ENCODE measurements at regions not wholly inside any gene's neighbourhood (a gene's known extent, or its start where the extent isn't known, plus 50 kb on each side); places are given as distances from the start of the nearest gene placed in this dataset.
"Not testable (repeated sequence)": the region's sequence is repeated elsewhere in the genome, so short reads cannot be mapped to it uniquely, and the experiment has no call there.

DNA sequence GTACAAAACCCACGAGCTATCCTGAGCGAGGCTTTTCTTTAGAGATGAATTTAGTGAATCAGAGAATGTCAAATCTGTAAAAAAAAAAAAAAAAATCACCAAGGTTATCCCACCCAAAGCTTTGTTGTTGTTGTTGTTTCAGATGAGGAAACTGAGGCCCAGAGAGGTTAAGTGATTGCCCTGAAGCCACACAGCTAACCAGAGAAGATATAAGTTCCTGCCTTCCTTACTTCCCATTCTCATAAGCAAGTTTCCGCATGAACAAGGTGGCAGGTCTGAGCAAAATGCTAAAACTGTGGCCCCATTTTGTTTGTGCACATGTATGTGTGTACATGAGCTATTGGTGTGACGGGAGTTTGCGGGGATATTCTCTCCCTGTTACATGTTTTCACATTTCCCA is 352.1 kb upstream of the ZFHX3 start:
- ATAC-seq = no peak

DNA sequence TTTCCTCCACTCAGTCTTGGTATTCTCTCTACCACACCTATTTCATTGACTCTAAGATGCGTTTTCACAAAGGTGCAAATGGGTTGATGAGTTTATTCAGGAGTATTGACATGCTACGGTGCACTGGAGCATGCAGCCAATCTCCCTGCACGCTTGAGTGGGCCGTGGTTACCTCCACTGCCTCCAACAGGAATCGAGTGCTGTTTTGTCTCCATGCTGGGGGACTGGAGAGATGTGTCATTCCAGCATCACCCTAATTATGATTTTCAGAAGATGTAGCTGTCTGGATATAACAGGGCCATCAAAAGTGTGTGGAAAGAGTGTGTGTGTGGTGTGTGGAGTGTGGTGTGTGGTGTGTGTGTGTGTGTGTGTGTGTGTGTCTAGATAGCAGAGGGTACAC is 351.6 kb upstream of the ZFHX3 start:
- DNase-seq = no peak
- CTCF ChIA-PET = no interaction called here

More for the DNA sequence above, 352.1 kb upstream of the ZFHX3 start:
- no peaks in the 10 kb centered on the region for H3K4me1 Mint-ChIP-seq
- H3K4me3 Mint-ChIP-seq = no peak overlapping the region
- no peaks in the 10 kb centered on the region for H3K27me3 Mint-ChIP-seq
- no peak for DNase-seq
- H3K27ac Mint-ChIP-seq = no peak overlapping the region
- H3K36me3 Mint-ChIP-seq = no peaks in the 10 kb centered on the region
- CTCF ChIA-PET = no interaction called here
- H3K9me3 Mint-ChIP-seq (ENCODE audit: low read depth) = peaks cover 9% of the 10 kb centered on the region

DNA sequence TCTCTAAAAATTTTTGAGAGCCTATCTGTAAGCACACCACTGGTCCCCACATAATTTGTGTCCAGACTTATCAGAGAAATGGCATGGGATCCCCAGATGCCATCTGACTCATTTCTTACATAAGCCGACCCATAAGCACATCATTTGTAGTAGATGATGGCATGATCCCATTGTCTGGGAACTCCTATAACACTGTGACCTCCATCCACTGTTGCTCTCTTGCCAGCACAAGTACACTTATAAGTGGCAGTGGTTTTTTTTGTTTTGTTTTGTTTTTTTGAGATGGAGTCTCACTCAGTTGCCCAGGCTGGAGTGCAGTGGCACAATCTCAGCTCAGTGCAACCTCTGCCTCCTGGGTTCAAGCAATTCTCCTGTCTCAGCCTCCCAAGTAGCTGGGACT is 350.7 kb upstream of the ZFHX3 start:
- DNase-seq; H3K36me3 Mint-ChIP-seq; H3K9me3 Mint-ChIP-seq (ENCODE audit: low read depth); H3K4me1 Mint-ChIP-seq; CTCF ChIA-PET; ATAC-seq; H3K4me3 Mint-ChIP-seq; H3K27me3 Mint-ChIP-seq; H3K27ac Mint-ChIP-seq: not testable (repeated sequence)

More for the DNA sequence above, 351.6 kb upstream of the ZFHX3 start:
- ATAC-seq = no peak
- H3K36me3 Mint-ChIP-seq = no peaks in the 10 kb centered on the region
- no peaks in the 10 kb centered on the region for H3K4me1 Mint-ChIP-seq
- H3K9me3 Mint-ChIP-seq (ENCODE audit: low read depth) = peaks cover 9% of the 10 kb centered on the region
- H3K27ac Mint-ChIP-seq = no peak overlapping the region
- H3K27me3 Mint-ChIP-seq = no peaks in the 10 kb centered on the region
- no peak overlapping the region for H3K4me3 Mint-ChIP-seq

DNA sequence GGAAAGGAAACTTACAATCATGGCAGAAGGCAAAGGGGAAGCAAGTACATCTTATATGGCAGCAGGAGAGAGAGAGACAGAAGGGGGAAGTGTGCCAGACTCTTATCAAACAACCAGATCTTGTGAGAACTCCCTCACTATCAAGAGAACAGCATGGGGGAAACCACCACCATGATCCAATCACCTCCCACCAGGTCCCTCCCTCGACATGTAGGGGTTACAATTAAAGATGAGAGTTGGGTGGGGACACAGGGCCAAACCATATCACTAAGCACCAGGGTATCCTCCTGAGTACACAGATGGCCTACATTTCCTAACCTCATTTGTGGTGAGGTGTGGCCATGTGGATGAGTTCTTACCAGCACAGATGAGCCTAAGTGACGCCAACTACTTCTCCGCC is 348.6 kb upstream of the ZFHX3 start:
- Mint-ChIP-seq H3K36me3 (no peaks in the 10 kb centered on the region), H3K4me3 (no peak overlapping the region), H3K27ac (no peak overlapping the region), H3K27me3 (no peaks in the 10 kb centered on the region), H3K9me3 (ENCODE audit: low read depth) (peaks cover 8% of the 10 kb centered on the region), H3K4me1 (no peaks in the 10 kb centered on the region)
- no peak for DNase-seq
- ATAC-seq = no peak
- CTCF ChIA-PET = no interaction called here

DNA sequence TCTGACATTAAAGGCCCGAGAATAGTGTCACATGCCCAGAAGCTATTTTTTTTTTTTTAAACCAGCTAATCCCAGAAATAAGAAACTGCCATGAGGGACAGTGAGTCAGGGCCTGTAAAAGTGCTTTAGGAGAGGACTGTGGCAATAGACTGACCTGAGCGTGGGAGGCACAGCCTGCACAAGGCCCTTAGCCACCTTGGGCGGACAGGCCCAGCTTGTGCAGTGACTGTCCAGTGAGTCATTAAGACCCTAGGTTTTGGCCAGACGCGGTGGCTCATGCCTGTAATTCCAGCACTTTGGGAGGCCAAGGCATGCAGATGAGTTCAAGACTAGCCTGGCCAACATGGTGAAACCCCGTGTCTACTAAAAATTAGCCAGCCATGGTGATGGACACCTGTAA is 343.0 kb upstream of the ZFHX3 start:
- no peak overlapping the region for H3K4me3 Mint-ChIP-seq
- H3K27ac Mint-ChIP-seq = no peak overlapping the region
- CTCF ChIA-PET = no interaction called here
- H3K36me3 Mint-ChIP-seq = no peaks in the 10 kb centered on the region
- ATAC-seq = no peak
- H3K9me3 Mint-ChIP-seq (ENCODE audit: low read depth) = peaks cover 4% of the 10 kb centered on the region
- no peak for DNase-seq
- H3K27me3 Mint-ChIP-seq = no peaks in the 10 kb centered on the region
- no peaks in the 10 kb centered on the region for H3K4me1 Mint-ChIP-seq

DNA sequence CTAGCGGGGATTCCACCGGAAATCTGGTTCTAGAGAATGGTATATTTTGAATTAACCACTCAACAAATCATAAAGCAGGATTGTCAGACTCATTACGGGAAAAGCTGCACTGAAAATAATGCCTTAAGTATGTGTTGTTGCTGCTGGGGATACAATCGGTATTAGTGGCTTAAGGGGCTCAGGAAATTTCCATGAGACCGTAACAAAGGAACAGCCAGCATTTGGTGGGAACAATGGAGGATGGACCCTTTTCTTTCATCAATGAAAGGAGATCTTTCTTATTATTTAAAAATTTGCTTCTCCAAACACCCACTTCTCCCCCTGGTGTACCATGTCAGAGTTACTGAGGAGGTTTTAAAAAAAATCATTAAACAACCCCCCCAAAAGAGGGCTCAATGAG is 342.6 kb upstream of the ZFHX3 start:
- H3K27ac Mint-ChIP-seq = no peak overlapping the region
- H3K4me1 Mint-ChIP-seq = no peaks in the 10 kb centered on the region
- ATAC-seq = no peak
- H3K36me3 Mint-ChIP-seq = no peaks in the 10 kb centered on the region
- CTCF ChIA-PET = no interaction called here
- H3K27me3 Mint-ChIP-seq = no peaks in the 10 kb centered on the region
- H3K4me3 Mint-ChIP-seq = no peak overlapping the region
- peaks cover 4% of the 10 kb centered on the region for H3K9me3 Mint-ChIP-seq (ENCODE audit: low read depth)
- DNase-seq = no peak

DNA sequence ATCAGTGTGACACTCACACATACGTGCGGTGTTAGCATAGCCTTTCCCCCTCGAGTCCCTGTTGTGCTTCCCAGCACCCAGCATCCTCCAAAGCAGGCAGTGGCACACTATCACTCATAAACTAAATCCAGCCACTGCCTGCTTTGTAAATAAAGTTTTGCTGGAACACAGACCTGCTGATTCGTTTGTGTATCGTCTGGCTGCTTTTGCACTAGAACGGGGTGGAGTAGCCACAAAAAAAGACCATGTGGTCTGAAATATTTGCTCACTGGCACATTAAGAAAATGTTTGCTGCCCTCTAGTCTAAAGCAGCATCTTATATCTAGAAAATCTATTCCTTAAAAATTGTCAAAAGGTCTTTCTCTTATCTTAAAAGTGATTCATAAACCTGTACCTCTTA is 341.2 kb upstream of the ZFHX3 start:
- Mint-ChIP-seq H3K4me3 (no peak overlapping the region), H3K27me3 (no peaks in the 10 kb centered on the region), H3K36me3 (no peaks in the 10 kb centered on the region), H3K9me3 (ENCODE audit: low read depth) (peaks cover 4% of the 10 kb centered on the region), H3K4me1 (no peaks in the 10 kb centered on the region), H3K27ac (no peak overlapping the region)
- no peak for ATAC-seq
- DNase-seq = no peak
- CTCF ChIA-PET = no interaction called here

DNA sequence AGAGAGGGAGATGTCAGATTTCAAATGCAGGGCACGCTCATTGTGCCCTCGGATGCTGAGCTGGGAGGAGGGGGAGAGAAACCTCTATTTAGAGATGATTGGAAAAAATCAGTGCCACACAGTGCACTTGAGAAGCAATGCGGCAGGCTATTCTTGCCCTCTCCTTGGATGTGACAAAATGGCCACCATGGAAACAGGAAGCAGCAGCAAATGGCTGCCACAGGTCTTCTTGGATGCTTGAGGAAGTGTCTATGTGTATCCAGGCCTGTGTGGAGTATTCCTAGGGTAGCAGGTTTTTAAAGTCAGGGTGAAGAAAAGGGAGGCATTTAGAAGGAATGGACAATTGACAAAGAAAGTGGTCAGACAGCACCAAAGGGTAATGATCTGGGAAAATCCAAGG is 340.1 kb upstream of the ZFHX3 start:
- CTCF ChIA-PET = no interaction called here
- no peaks in the 10 kb centered on the region for H3K4me1 Mint-ChIP-seq
- H3K9me3 Mint-ChIP-seq (ENCODE audit: low read depth) = peaks cover 4% of the 10 kb centered on the region
- H3K4me3 Mint-ChIP-seq = no peak overlapping the region
- DNase-seq = no peak
- no peak overlapping the region for H3K27ac Mint-ChIP-seq
- H3K36me3 Mint-ChIP-seq = no peaks in the 10 kb centered on the region
- H3K27me3 Mint-ChIP-seq = no peaks in the 10 kb centered on the region
- ATAC-seq = no peak

DNA sequence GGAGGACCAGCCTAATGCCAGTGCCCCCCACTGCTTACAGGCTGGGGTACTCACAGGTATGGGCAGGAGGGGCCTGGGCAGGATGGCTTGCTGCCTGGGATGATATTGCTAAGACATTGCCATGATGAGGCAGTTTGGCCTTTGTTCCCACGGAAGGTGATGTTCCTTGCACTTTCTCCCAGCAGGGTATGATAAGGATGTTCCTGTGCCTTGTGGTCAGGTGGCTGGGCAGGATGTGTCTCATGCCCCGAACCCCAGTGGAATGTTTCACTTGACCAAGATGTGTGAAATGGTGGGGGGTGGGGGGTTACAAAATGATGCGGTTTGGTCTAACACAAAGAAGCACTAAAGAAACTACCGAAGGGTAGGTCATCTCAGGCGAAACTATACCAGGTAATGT is 337.8 kb upstream of the ZFHX3 start:
- DNase-seq = no peak
- no peaks in the 10 kb centered on the region for H3K4me1 Mint-ChIP-seq
- peaks cover 4% of the 10 kb centered on the region for H3K9me3 Mint-ChIP-seq (ENCODE audit: low read depth)
- no peaks in the 10 kb centered on the region for H3K36me3 Mint-ChIP-seq
- no peak overlapping the region for H3K27ac Mint-ChIP-seq
- no peaks in the 10 kb centered on the region for H3K27me3 Mint-ChIP-seq
- CTCF ChIA-PET = no interaction called here
- H3K4me3 Mint-ChIP-seq = no peak overlapping the region
- no peak for ATAC-seq

DNA sequence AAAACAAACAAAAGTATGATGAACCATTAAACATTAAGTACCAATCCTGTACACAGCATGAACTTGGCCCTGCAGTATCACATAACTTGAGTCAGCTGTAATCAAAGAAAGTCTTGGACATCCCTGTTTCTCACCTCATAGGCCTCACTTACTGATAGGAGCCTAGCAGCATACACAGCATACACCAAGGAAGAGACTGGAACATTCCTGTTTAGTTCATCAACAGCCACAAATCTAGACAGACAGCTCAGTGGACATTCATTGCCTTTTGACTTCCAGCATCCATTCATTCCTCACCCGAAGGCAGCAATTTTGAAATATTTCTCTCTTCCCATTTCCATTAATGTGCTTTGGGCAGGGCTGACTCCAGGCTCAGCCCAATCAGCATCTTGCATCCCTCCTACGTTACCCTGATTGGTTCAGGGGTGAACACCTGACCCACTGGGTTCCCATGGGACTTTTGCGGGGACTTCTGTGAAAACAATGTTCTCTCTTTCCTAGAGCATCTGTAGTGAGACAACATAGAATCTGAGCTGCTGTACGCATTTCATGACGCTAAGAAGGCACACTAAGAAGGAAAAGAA is 336.7 kb upstream of the ZFHX3 start:
- DNase-seq (no peak), ATAC-seq (no peak)
- Mint-ChIP-seq H3K9me3 (ENCODE audit: low read depth) (peaks cover 2% of the 10 kb centered on the region), H3K4me3 (no peak overlapping the region), H3K27ac (no peak overlapping the region), H3K4me1 (no peaks in the 10 kb centered on the region), H3K36me3 (no peaks in the 10 kb centered on the region), H3K27me3 (no peaks in the 10 kb centered on the region)
- CTCF ChIA-PET = no interaction called here

DNA sequence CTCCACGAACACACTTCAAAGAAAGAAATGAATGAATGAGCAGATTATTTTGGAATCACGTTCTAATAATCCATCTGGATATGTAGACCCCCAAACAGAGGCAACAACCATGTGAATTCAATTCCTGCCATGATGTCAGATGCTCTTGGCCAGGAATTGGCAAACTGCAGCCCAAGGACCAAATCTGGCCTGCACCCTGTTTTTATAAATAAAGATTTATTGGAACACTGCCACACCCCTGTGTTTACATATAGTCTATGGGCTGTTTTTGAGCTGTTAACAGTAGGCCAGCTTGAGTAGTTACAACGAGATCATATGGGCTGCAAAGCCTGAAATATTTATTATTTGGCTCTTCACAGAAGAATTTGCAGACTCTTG is 336.0 kb upstream of the ZFHX3 start:
- no peak overlapping the region for H3K4me3 Mint-ChIP-seq
- ATAC-seq = no peak
- no peak overlapping the region for H3K27ac Mint-ChIP-seq
- CTCF ChIA-PET = no interaction called here
- DNase-seq = no peak
- H3K36me3 Mint-ChIP-seq = no peaks in the 10 kb centered on the region
- peaks cover 2% of the 10 kb centered on the region for H3K9me3 Mint-ChIP-seq (ENCODE audit: low read depth)
- H3K27me3 Mint-ChIP-seq = no peaks in the 10 kb centered on the region
- no peaks in the 10 kb centered on the region for H3K4me1 Mint-ChIP-seq

DNA sequence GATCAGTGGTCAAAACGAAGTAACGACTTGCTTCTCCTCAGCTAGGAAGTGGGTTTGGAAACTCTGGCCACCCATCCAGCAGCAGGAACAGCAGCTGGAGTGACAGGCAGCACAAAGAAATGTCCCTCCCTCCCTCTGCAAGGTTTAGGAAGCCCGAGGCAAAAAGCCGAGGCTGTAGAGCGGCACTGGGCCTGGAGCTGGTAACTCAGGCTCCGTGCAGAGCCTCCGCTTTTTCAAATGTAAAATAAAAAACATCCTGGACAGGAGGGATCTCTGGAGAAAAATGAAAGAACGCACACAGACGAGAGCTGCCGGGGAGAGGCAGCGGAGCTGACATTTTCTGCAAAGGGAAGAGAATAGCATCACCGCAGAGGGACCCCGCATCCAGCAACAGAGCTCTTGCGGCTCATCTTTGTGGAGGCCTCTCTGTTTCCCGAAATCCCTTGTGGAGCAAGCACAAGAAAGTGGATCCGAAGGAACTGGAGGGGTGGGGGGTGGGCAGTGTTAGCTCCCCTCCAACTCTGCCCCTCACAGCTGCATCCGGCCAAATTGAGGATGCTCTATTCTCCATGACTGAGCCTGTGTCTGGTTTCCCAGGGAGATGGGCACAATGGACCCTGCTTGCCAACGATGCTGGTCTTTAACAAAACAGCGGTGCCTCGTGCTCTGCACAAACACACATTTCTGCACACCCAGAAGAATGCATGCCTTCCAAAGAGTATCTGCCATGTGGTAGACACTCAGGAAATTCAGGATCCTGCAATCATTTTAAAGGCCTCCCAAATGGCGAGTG is 335.5 kb upstream of the ZFHX3 start:
- no peak for ATAC-seq
- Mint-ChIP-seq H3K4me3 (no peak overlapping the region), H3K4me1 (no peaks in the 10 kb centered on the region), H3K27ac (no peak overlapping the region), H3K36me3 (no peaks in the 10 kb centered on the region), H3K27me3 (no peaks in the 10 kb centered on the region), H3K9me3 (ENCODE audit: low read depth) (peaks cover 2% of the 10 kb centered on the region)
- CTCF ChIA-PET = no interaction called here
- DNase-seq = no peak

DNA sequence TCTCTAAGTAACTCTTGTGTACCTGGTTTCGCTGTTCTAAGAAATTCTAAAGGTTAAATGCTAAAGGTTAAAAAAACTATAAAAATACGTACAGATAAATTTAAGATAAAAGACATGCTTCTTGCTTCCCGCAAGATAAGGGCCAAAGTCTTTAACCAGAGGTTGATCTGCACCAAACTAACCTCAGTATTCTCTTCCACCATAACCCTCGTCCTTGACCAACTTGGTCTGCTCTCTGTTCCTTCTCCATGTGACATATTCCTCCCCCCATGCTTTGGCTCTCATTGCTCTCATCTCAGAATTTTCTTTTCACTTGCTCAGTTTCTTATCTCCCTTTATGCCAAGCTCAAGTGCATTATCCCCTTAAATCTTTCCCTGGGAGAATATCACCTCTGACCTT is 330.5 kb upstream of the ZFHX3 start:
- H3K9me3 Mint-ChIP-seq (ENCODE audit: low read depth) = no peaks in the 10 kb centered on the region
- ATAC-seq (no peak), DNase-seq (no peak)
- no peak overlapping the region for H3K4me3 Mint-ChIP-seq
- no peaks in the 10 kb centered on the region for H3K36me3 Mint-ChIP-seq
- H3K27me3 Mint-ChIP-seq = no peaks in the 10 kb centered on the region
- no peak overlapping the region for H3K27ac Mint-ChIP-seq
- H3K4me1 Mint-ChIP-seq = no peaks in the 10 kb centered on the region
- CTCF ChIA-PET = no interaction called here

DNA sequence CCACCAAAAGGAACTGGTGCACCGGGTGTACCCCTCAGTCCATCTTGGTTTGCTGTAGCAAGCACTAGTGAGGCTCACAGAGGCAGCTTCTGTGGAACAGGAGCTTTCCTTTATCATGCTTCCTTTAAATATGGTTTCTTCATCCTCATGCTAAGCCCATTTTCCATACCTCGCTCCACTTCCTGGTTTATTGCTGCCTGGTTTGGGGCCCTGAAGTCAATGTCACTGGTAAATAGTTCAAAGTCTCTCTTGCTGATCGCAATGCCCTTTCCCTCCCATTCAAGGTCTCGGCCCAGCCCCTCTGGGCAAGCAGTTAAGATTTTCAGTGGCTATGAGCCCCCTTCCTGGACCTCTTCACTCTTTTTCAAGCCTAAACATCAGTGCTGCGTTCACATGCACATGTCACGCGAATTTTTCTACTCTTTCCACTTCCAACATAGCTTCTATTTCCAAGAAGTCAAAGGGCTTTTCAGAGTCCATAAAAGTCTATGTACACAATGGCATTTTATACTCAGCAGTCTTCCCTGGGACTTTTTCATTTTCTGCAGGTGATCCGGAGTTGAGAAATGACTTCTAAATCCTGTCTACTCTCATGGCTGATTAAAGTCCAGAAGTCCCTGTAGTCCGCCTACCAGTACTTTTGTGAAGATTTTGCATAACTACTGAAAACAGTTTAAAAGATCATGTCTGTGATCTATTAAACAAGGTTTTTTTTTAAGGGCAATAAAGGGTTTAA is 323.8 kb upstream of the ZFHX3 start:
- ATAC-seq = no peak
- no peak overlapping the region for H3K4me3 Mint-ChIP-seq
- no peaks in the 10 kb centered on the region for H3K36me3 Mint-ChIP-seq
- no peaks in the 10 kb centered on the region for H3K9me3 Mint-ChIP-seq (ENCODE audit: low read depth)
- no peaks in the 10 kb centered on the region for H3K27me3 Mint-ChIP-seq
- no peak overlapping the region for H3K27ac Mint-ChIP-seq
- CTCF ChIA-PET = no interaction called here
- DNase-seq = no peak
- no peaks in the 10 kb centered on the region for H3K4me1 Mint-ChIP-seq
